ENCODE measurements at regions not wholly inside any gene's neighbourhood (a gene's known extent, or its start where the extent isn't known, plus 50 kb on each side); places are given as distances from the start of the nearest gene placed in this dataset.

DNA sequence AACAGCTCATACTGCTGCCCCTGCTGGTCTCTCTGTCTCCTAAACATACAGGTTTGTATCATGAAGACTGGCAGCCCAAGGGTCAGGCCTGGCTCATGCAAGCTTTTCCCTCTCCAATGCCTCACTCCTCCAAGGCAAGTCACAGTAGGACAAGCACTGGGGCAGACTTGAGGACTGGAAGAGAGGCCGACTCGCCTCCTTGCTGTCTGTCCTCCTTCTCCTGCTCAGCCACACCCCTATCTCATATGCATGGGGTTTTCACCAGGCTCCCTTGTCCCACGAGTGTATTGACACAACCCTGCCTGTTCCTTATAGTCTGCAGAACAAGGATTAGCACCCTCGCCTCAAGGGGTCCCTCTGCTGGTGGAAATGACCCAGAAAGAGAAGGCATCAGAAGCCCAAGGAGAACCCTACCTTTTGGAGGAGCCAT, 223.7 kb downstream of the SOX11 start:
- no peak for DNase-seq (ENCODE audit: low spot score)

DNA sequence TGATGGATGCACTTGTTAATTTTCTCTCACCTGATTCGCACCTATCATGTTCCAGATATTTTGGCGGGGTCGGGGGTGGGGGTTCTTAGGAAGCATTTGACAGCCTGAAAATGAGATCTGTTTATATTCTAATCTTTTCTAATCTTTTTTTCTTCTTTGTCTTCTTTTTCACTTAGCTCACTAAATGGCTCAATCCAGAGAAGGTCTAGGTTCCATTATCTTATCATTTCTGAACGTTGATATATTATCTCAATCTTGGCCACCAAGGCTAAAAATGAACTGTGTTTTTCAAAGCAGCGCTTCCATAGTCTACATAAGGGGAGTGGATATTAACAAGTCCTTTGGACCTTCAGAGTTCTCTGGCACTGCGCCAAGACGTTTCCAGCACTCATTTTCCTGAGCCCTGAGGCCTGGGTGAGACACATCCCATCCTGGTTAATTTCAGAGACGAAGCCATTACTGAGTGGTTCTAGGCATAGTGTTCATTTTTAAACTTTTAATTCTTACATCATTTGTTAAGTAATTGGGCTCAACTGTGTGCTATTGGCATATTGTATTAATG, 229.0 kb downstream of the SOX11 start:
- no peak for DNase-seq (ENCODE audit: low spot score)

DNA sequence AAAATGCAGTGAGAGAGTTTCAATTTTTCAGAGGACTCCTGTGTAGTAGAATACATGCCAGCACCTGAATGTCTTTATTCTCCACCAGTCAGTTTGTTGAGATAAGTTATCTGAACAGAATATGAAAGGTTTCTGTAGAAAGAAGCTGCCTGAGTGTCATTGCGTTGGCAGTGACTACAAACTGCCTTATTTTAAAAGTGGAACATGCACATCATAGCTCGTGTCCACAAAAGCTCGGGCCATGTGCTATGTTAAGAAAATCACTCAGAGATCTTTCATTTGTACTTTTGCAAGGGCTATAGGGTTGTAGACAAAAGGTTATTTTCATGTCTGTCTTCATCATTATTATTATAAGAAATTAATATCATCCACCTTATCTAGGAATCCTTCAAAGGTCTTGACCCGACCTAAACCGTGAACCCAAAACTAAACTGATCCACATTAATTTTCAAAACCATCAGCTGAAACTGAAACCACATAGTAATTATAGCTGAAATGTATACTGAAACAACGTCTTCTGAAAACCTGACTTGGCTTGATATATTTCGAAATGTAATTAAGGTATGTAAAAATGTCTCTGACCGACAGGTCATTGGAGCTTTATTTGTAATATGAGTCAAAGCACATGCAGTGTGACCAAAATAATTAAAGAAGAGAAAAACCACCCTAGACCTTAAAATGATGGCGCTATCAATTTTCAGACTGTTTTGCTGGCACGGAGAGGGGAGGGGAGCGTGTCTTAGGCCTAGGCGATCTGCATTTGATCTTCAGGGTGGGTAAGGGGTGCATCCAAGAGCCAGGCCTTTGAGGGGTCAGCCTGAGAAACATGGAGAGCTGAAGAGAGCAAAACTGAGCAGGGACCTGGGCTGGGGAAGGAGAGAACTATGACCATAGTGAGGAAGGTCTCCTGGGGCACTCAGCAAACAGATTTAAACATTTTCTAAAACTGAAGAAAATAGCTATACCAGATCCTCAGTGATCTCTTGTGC, 232.1 kb downstream of the SOX11 start:
- no peak for DNase-seq (ENCODE audit: low spot score)

DNA sequence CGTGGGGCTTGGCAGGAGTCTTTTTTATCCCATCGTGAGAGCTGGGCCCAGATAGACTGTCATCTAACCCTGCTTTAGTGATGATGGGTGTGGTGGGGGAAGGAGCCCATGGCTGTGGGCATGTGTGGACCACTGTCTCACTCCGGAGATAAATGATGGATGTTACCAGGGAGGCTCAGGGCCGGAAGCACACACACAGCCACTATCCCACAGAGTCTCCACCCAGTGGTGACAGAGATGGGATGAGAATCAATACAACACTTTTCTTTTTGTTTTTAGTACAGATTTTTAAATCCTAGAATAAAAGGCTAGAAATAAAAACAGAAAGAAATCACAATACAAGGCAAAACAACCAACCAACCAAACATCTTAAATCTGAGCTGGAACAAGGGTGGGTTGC, 233.4 kb downstream of the SOX11 start:
- no peak for DNase-seq (ENCODE audit: low spot score)

GRCh38 chr2:5926871-5927512, 234.8 kb downstream of the SOX11 start:
- no peak for DNase-seq (ENCODE audit: low spot score)

DNA sequence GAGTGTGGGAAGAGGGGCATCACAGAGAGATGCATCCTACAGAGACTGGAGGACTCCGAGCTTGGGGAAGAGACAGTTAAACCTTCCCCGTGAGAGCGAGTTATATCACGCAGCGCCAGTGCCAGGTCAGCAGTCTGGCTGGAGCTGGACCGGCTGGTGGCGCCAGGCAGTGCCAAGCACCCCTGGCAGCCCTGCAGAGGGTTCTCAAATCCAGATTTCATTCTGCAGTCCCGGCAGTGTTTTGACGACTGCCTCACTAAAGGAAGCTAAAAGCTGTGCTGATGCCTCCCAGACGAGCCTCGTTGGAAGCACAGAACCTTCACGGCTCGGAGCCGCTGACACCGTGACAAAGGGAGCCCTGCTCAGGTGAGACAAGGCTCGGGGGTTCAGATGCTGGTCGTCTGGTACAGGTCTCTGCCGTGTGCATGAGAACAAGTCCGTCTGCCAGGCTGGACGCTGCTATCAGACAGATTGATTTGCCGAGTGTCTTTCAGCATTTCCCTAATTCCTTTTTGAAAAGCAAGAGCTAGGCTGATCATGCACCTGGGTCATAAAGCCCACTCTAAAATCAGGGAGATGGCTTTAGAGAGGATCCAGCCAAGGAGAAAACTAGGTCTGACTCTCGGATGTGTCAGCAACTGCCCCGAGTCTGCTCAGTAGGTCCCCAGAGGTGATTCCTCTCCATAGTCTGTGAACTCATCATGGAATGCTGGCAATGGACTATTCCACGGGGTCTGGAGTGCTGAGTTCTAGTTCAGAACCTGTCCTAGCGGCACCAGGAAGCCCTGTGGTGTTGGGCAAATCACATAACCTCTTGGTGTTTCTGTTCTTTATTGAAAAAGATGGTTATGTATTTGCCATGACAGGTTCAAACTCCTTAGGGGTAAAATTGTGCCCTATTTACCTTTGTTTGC, 240.6 kb downstream of the SOX11 start:
- no peak for DNase-seq (ENCODE audit: low spot score)

DNA sequence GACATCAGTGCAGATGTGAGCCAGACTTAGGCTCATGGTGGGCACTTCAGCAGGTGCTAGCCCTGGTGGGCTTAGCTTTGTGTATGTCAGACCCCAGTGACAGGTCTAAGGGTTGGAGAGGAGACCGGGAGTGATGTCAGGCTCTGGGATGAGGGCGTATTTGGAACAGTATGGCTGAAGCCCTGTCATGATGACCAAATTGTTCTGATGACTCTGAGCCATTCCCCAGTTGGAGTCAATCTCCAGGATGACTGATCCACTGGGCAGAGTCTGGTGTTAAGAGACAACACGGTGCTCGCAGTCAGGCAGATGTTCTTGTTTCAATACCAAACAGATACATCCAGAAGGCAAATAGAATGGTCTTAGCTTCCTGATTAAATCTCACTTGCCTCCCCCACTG, 241.5 kb downstream of the SOX11 start:
- no peak for DNase-seq (ENCODE audit: low spot score)

DNA sequence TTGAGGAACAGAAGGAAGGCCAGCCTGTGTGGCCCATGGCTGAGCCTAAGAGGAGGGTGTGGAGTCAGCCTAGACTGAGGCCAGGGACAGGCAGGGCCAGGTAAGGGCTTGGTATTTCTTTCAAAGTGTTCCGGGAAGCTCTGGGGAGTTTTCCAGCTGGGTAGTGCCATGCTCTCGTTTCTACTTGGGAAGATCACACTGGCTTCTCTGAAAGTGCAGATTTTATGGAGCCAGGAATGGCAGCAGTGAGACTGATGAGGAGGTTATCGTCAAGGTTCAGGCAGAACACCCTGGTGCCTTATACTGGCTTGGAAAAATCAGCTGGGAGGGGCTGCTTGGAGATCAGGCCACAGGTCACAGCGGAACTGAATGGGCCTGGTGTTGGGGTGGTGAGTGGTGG, 245.1 kb downstream of the SOX11 start:
- no peak for DNase-seq (ENCODE audit: low spot score)

DNA sequence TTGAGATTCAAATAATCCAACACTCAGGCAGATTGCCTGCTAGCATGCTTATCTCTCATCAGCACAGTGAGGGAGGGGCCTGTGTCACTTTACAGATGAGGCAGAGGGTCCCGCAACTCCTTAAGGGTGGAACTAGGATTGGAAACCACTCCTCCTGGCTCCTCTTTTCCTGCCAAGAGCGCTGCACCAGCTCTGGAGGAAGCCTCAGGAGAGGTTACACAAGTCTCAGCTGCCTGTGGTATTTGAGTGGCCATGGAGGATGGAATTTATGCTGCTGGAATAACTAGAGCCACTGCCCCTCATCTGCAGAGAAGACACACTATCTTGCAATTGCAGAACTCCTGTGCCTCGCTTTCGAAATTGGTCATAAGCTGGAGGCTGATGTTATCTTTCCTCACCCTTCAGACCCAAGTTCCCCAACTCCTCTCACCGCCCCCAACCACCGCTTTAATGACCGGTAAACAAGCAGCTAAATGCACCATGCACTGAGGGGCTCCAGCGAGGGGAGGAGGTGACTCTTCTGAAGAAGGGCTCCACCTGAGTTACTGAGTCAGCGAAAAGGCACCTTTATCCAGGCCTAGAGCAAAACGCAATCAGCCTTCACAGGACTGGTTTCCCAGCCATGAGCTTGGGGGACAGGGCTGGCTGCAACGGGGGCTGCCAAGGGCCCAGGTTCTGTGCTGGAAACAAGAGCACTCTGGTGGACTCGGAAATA, 245.8 kb downstream of the SOX11 start:
- no peak for DNase-seq (ENCODE audit: low spot score)

- no peak for DNase-seq (ENCODE audit: low spot score)
Observed at GRCh38 chr2:5938566-5938896, 246.3 kb downstream of the SOX11 start.

DNA sequence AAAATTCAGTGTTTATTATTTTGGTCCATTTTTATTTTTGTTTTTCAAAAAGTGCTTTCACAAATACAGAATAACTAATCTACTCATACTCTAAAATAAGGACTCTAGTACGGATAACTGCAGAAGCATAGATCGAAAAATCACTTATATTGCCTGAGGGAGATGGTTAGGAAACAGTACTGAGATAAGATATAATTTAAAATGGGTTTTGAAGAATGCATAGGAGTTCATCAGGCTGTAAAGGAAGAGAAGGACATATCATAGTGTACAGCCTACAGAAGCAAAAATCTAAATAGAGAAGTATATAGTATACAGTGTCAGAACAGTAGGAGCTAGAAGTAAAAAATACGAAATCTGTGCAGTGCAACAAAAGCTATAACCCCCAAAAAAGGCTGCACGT, 247.4 kb downstream of the SOX11 start:
- no peak for DNase-seq (ENCODE audit: low spot score)

DNA sequence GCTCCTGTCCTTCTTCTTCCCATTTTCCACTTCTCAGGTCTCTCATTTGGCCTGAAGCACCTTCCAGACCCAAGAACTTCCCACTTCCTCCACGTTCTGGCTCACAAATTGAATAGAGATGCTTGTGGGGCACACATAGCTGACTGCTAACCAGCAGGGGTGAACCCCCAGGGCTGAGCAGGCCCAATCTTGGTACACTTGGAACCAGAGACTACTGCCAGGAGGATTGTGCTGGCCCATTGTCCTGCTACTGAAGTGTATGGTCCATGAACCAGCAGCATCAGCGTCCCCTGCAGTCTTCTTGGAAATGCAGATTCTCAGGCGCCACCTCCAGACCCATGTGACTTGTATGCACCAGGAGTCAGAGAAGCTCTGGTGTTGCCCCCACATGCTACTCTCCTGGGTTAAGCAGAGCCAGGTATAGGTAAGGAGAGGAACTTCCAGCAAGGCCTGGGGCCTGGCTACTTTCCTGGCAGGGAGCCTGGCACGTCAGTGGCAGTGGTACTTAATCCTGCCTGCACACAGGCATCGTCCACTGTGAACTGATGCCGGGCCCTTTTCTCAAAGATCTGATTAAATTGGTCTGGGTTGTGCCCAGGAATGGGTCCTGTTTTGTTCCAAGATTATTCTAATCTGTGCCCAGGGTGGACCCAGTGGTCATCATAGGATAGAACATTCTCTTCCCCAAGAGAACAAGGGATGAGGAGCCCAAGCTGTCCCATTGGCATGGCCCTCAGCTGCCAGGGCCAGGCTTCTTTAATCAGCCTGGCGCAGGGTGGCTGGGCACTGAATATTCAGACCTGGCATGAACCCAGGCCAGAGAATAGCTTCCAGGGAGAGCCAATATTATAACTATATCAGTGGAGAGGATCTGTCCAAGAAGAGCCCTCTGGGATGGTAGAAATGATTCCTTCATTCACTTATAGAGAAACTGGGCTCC, 248.7 kb downstream of the SOX11 start:
- no peak for DNase-seq (ENCODE audit: low spot score)

GRCh38 chr2:5942204-5942603, 250.0 kb downstream of the SOX11 start:
- no peak for DNase-seq (ENCODE audit: low spot score)

DNA sequence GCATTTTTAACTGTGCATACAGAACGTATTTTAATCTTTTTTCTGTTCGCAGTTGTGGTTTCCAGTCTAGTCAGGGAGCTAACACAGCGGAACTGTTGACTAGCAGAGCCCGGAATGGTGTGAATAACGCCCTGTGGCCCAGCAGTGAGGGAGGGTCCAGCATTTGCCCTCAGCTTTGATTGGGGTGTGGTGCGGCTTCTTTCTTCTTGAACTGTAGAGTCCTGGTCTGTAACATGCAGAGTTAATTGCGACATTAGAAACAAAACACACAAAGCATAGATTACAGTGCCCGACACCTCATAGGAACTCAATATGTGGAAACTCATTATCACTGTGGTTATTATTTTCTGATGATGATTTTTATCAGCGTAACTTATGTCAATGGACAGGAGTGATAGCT, 253.6 kb downstream of the SOX11 start:
- no peak for DNase-seq (ENCODE audit: low spot score)

- DNase-seq (ENCODE audit: low spot score), result no peak
Observed at GRCh38 chr2:5946225-5947115, 254.3 kb downstream of the SOX11 start.

DNA sequence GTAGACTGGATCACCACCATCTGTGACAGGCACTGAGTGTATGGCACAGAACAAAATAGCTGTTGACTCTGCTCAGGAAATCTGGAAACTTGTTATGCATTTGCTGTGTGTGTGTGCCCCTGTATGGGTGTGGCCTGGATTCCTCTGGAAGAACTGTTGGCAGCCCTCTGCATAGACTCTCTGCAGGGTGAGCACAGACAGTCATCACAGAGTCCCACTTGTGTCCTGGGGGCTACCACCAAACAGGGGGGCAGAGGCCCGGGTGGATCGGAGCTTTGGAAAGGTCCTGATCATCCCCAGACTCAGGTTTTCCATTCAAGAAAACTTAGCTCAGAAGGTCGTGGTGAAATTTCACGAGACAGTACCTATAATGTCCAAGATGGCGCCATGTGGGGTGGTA, 258.6 kb downstream of the SOX11 start:
- DNase-seq (ENCODE audit: low spot score), result no peak

DNA sequence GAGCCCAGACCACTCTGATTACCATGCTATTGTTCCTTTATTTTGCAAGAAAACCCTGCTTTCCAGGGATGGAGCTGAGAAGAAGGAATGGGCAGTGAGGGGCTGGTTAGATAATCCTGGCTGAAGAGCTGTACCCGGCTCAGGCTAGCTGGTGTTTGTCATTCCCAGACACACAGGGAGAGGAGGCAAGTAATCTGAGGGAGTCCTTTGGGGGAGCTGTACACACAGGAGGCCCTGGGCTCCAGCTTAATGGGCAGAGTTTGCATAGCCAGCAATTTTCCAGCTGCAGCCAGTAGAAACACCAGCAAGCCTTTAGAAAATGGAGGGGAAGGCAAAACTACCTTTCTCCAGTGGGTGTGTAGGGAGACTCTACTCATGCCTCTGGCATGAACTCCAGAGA, 259.3 kb downstream of the SOX11 start:
- no peak for DNase-seq (ENCODE audit: low spot score)

- no peak for DNase-seq (ENCODE audit: low spot score)
Observed at GRCh38 chr2:5953525-5953924, 261.3 kb downstream of the SOX11 start.

- DNase-seq (ENCODE audit: low spot score), result no peak
Observed at GRCh38 chr2:5954509-5954908, 262.3 kb downstream of the SOX11 start.
